ENCODE measurements at regions not wholly inside any gene's neighbourhood (a gene's known extent, or its start where the extent isn't known, plus 50 kb on each side); places are given as distances from the start of the nearest gene placed in this dataset.

- in situ Hi-C loops (cut with MboI; ENCODE audit: low pct_unique_long_range_greater_than_20kb, low sequenced_read_pairs, unreplicated experiment), result no loop called here
- DNase-seq (ENCODE audit: low spot score), result no peak
- TF ChIP-seq CTCF (IDR thresholded peaks at IDR 0.05; ENCODE audit: extremely low read depth, insufficient read depth, missing control alignments), result no peak
Observed at GRCh38 chr7:91519241-91520158, 255.3 kb downstream of the FZD1 start.

DNA sequence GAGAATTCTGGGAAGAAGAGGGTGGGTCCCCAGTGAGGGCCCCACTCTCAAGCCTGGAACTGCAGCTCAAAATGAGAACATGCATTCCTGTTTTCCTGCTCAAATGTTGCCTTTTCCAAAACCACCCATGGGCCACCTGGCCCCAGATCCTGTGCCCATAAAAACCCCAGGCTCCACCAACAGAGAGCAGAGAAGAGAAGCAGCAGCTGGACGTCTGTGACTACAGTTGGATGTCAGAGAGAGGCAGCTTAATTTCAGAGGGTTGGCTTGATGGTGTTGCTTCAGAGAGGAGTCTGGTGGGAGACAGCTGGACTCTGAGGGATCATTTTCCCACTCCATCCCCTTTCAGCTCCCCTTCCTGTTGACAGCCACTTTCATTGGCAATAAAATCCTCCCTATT is 256.4 kb downstream of the FZD1 start:
- no peak for DNase-seq (ENCODE audit: low spot score)
- in situ Hi-C loops (cut with MboI; ENCODE audit: low pct_unique_long_range_greater_than_20kb, low sequenced_read_pairs, unreplicated experiment), result no loop called here
- TF ChIP-seq CTCF (IDR thresholded peaks at IDR 0.05; ENCODE audit: extremely low read depth, insufficient read depth, missing control alignments), result no peak

- in situ Hi-C loops (cut with MboI; ENCODE audit: low pct_unique_long_range_greater_than_20kb, low sequenced_read_pairs, unreplicated experiment), result no loop called here
- DNase-seq (ENCODE audit: low spot score), result no peak
- TF ChIP-seq CTCF (IDR thresholded peaks at IDR 0.05; ENCODE audit: extremely low read depth, insufficient read depth, missing control alignments), result no peak
Observed at GRCh38 chr7:91526404-91526803, 262.2 kb downstream of the FZD1 start.

GRCh38 chr7:91527460-91527859 is 263.2 kb downstream of the FZD1 start:
- in situ Hi-C loops (cut with MboI; ENCODE audit: low pct_unique_long_range_greater_than_20kb, low sequenced_read_pairs, unreplicated experiment), result no loop called here
- no peak for DNase-seq (ENCODE audit: low spot score)
- no peak for TF ChIP-seq CTCF (IDR thresholded peaks at IDR 0.05; ENCODE audit: extremely low read depth, insufficient read depth, missing control alignments)

DNA sequence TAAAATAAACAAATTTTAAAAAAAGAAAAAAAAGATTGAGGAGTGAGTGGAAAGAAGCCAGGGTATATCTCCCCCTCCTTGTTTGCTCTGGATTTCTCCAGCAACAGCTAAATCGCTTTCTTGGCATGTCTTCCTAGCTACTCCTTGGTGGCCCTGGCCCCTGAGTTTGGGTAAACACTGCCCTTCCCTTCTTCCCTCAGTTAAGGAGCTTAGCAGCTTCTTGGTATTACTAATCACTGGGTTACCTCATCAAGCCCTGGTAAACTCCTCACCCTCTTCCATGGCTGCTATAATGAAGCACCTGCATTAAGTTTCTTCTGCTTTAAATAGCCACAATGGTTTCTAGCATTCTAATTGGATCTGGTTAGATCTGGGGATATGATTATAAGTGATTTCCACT is 269.8 kb downstream of the FZD1 start:
- in situ Hi-C loops (cut with MboI; ENCODE audit: low pct_unique_long_range_greater_than_20kb, low sequenced_read_pairs, unreplicated experiment), result no loop called here
- DNase-seq (ENCODE audit: low spot score), result no peak
- no peak for TF ChIP-seq CTCF (IDR thresholded peaks at IDR 0.05; ENCODE audit: extremely low read depth, insufficient read depth, missing control alignments)

DNA sequence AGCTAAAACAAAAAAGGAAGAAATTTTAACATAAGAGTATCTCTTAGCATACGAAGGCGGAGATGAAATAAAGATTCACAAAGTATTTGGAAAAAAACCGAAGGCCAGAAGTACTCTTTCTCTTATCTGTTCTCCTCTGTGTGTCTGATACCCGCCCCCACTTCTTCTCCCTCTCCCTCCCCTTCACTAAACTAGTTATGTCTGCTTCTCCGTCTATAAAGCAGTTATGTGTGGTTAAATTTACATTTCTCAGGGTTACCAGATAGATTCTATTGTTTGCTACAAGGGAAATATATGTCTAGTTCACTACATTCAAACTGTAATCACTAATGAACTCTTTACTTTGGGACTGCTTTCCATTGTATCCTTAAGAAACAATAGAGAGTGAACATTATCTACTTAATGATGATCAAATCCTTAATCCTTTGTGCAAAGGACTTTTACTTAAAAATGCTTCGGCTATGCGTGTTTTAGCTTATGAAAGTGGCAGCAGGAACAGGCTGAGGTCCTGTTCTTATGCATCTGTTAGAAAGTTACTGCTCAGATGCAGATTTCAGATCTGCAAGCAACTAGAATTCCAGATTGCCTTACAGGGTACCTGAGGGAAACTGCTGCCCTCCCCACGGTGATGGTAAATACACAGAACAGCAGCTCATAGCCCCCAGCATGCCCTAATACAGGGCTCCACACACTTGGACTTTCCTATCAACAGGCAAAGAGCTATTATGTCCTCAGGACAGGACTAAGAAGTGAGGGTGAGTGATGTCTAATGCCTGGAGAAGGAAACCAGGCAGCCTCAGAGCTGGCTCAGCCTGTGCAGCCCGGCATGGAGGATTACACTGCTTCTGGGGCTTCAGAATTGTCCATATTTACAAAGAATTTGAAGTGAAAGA is 273.3 kb downstream of the FZD1 start:
- DNase-seq (ENCODE audit: low spot score), result no peak
- in situ Hi-C loops (cut with MboI; ENCODE audit: low pct_unique_long_range_greater_than_20kb, low sequenced_read_pairs, unreplicated experiment), result no loop called here
- TF ChIP-seq CTCF (IDR thresholded peaks at IDR 0.05; ENCODE audit: extremely low read depth, insufficient read depth, missing control alignments), result no peak
